Upper lobe of left lung (tissue), 4 donors: ENCODE measurements at regions not wholly inside any gene's neighbourhood (a gene's known extent, or its start where the extent isn't known, plus 50 kb on each side); places are given as distances from the start of the nearest gene placed in this dataset.

Experiments
- POLR2A ChIP-seq, 4 donors: fragments of 450-650 bp; IDR thresholded peaks; one replicate each; pipeline ENCODE4 v1.5.1; 2016 to 2017; ENCODE audit warnings: antibody characterized with exemption in 4 of 4, mild to moderate bottlenecking in 2 of 4
- POLR2AphosphoS5 ChIP-seq, 2 donors: sonication (generic); formaldehyde crosslinking; IDR thresholded peaks; one replicate each; pipeline ENCODE4 v1.5.1; 2017; ENCODE audit warnings: antibody characterized with exemption in 2 of 2
- TF ChIP-seq, protein P1 (sequence below), 6 experiments: fragments of 450-650 bp in 4 of 6; fragments of 200-600 bp in 2 of 6; sonication (generic) in 2 of 6; IDR thresholded peaks; one replicate each; pipeline ENCODE4 v1.5.1; 2016 to 2019; ENCODE audit warnings: antibody characterized with exemption in 6 of 6

DNA sequence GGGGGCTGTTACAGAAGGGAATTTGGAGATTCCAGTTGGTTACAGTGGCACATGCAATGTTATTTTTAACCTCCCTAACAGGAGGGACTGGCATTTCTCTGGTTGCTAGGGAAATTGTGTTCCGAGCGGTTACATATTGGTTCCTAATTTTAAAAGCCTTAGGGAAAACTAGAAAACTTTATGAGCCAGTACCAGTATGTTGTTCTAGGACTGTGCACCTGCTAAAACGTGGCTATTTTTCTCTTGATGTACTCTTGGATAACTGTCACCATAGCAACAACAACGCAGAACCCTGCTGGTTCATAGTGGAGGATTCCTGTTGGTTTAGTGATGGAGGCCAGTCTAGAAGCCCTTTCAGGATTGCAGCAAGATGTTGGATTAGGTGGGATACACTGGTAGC lies 68.9 kb upstream of the PGBD5 start:
- TF ChIP-seq, protein P1, sequence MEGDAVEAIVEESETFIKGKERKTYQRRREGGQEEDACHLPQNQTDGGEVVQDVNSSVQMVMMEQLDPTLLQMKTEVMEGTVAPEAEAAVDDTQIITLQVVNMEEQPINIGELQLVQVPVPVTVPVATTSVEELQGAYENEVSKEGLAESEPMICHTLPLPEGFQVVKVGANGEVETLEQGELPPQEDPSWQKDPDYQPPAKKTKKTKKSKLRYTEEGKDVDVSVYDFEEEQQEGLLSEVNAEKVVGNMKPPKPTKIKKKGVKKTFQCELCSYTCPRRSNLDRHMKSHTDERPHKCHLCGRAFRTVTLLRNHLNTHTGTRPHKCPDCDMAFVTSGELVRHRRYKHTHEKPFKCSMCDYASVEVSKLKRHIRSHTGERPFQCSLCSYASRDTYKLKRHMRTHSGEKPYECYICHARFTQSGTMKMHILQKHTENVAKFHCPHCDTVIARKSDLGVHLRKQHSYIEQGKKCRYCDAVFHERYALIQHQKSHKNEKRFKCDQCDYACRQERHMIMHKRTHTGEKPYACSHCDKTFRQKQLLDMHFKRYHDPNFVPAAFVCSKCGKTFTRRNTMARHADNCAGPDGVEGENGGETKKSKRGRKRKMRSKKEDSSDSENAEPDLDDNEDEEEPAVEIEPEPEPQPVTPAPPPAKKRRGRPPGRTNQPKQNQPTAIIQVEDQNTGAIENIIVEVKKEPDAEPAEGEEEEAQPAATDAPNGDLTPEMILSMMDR (IDR thresholded peaks at IDR 0.05): no peak
- TF ChIP-seq POLR2AphosphoS5 (IDR thresholded peaks at IDR 0.05): no peak
- TF ChIP-seq POLR2A (IDR thresholded peaks at IDR 0.05): no peak
